ENCODE measurements at regions not wholly inside any gene's neighbourhood (a gene's known extent, or its start where the extent isn't known, plus 50 kb on each side); places are given as distances from the start of the nearest gene placed in this dataset.

DNA sequence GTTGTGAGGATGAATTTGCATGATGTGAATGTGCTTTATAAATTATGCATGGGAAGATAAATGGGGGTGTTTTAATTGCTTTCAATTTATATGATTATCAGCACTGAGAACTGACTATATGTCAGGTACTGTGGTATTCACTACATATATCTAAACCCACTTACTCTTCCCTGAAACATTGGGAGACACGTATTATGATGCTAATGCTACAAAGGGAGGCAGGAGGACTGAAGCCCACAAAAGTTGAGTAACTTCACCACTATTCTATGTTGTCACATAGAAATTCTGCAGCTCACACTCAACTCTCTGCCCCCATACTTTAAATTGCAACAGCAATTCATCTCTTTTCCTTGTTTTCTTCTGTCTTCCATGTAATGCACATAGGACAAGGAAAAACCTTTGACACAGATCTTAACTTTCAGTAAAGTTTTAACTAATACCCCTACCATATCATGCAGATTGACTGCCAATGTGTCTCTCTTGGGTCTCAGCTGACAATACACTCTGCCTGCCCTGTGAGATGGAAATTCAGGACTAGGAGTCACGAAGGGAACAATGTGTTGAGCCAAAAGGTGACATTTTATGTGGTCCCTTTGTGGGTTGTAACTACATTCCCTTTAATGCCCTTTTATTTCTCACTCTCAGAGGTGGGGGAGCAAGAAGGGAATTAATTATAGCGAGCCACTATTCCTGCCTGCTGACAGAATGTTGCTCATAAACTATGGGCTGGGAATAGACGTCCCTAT is 691.0 kb upstream of the SORCS1 start:
- 62% methylated on average over 4 of the region's 4 CpGs for WGBS

DNA sequence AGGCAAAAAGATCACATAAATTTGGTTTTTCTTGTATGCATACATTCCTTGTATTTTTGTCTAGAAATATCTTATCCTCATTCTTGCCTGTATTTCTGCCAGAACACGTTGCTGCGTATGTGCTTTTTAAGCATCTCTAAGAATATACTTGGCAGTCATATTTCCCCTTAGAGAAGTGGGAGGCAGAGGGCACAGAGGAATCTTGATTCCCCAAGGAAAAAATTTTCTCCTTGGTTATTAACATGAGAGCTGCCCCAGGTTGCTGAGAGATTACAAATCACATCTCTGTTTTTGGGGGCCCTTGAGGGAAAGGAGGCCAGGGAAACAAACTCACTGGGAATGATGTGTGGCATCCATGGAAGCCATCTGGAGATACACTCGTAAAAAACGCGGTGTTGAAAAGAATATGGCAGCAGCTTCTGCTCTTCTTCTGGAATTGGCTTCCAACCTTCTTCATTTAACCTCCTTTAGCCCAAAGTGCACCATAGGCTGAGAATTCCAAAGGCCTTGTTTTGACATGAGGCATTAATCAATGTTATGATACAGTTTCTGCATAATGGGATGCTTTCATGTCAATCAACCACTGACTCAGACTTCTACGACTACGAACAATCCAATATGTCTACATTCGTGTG is 684.3 kb upstream of the SORCS1 start:
- intact Hi-C loops (cut with DNase I), result no loop called here
- TF ChIP-seq POLR2AphosphoS5 (IDR thresholded peaks at IDR 0.05) (no peak), EP300 (IDR thresholded peaks at IDR 0.05) (no peak), POLR2A (IDR thresholded peaks at IDR 0.05; ENCODE audit: low read depth) (no peak)
- TF ChIP-seq, protein P1, sequence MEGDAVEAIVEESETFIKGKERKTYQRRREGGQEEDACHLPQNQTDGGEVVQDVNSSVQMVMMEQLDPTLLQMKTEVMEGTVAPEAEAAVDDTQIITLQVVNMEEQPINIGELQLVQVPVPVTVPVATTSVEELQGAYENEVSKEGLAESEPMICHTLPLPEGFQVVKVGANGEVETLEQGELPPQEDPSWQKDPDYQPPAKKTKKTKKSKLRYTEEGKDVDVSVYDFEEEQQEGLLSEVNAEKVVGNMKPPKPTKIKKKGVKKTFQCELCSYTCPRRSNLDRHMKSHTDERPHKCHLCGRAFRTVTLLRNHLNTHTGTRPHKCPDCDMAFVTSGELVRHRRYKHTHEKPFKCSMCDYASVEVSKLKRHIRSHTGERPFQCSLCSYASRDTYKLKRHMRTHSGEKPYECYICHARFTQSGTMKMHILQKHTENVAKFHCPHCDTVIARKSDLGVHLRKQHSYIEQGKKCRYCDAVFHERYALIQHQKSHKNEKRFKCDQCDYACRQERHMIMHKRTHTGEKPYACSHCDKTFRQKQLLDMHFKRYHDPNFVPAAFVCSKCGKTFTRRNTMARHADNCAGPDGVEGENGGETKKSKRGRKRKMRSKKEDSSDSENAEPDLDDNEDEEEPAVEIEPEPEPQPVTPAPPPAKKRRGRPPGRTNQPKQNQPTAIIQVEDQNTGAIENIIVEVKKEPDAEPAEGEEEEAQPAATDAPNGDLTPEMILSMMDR (IDR thresholded peaks at IDR 0.05), result no peak
- H3K27ac ChIP-seq (replicated peaks in 1 of 4), result no peak overlapping the region
- no peak for DNase-seq (ENCODE audit: extremely low spot score)
- H3K36me3 ChIP-seq, result no peaks in the 10 kb centered on the region
- H3K4me1 ChIP-seq, result no peaks in the 10 kb centered on the region
- H3K9me3 ChIP-seq, result no peaks in the 10 kb centered on the region
- no peak overlapping the region for H3K4me3 ChIP-seq
- WGBS, result 86% methylated on average over 8 of the region's 8 CpGs
- no peaks in the 10 kb centered on the region for H3K27me3 ChIP-seq

More for the DNA sequence above, 691.0 kb upstream of the SORCS1 start:
- no peak for TF ChIP-seq POLR2A (IDR thresholded peaks at IDR 0.05; ENCODE audit: low read depth)
- TF ChIP-seq, protein P1 (IDR thresholded peaks at IDR 0.05), result no peak
- no peak for TF ChIP-seq EP300 (IDR thresholded peaks at IDR 0.05)
- TF ChIP-seq POLR2AphosphoS5 (IDR thresholded peaks at IDR 0.05), result no peak
- intact Hi-C loops (cut with DNase I), result no loop called here
- no peaks in the 10 kb centered on the region for H3K4me1 ChIP-seq
- no peaks in the 10 kb centered on the region for H3K36me3 ChIP-seq
- H3K27ac ChIP-seq (replicated peaks in 1 of 4), result no peak overlapping the region
- H3K27me3 ChIP-seq, result no peaks in the 10 kb centered on the region
- no peaks in the 10 kb centered on the region for H3K9me3 ChIP-seq
- no peak for DNase-seq (ENCODE audit: extremely low spot score)
- no peak overlapping the region for H3K4me3 ChIP-seq

GRCh38 chr10:107847620-107848019 is 683.1 kb upstream of the SORCS1 start:
- no peak for DNase-seq (ENCODE audit: extremely low spot score)
- Histone ChIP-seq H3K27me3 (no peaks in the 10 kb centered on the region), H3K4me1 (no peaks in the 10 kb centered on the region), H3K9me3 (no peaks in the 10 kb centered on the region), H3K4me3 (no peak overlapping the region), H3K36me3 (no peaks in the 10 kb centered on the region), H3K27ac (replicated peaks in 1 of 4) (no peak overlapping the region)
- no peak for TF ChIP-seq POLR2AphosphoS5 (IDR thresholded peaks at IDR 0.05)
- no peak for TF ChIP-seq POLR2A (IDR thresholded peaks at IDR 0.05; ENCODE audit: low read depth)
- TF ChIP-seq, protein P1 (IDR thresholded peaks at IDR 0.05), result no peak
- no peak for TF ChIP-seq EP300 (IDR thresholded peaks at IDR 0.05)
- WGBS, result 71% methylated on average over 2 of the region's 2 CpGs
- intact Hi-C loops (cut with DNase I), result no loop called here

GRCh38 chr10:107834706-107835105 is 670.2 kb upstream of the SORCS1 start:
- Histone ChIP-seq H3K27me3 (no peaks in the 10 kb centered on the region), H3K9me3 (no peaks in the 10 kb centered on the region), H3K4me1 (no peaks in the 10 kb centered on the region), H3K4me3 (no peak overlapping the region), H3K27ac (replicated peaks in 1 of 4) (no peak overlapping the region), H3K36me3 (no peaks in the 10 kb centered on the region)
- no peak for TF ChIP-seq EP300 (IDR thresholded peaks at IDR 0.05)
- TF ChIP-seq, protein P1 (IDR thresholded peaks at IDR 0.05), result no peak
- WGBS, result 77% methylated on average over 1 of the region's 1 CpG
- DNase-seq (ENCODE audit: extremely low spot score), result no peak
- intact Hi-C loops (cut with DNase I), result no loop called here
